NCI-H748 (cell line): ENCODE measurements at regions not wholly inside any gene's neighbourhood (a gene's known extent, or its start where the extent isn't known, plus 50 kb on each side); places are given as distances from the start of the nearest gene placed in this dataset.
A peak's percentile ranks its signal among the peaks of the same experiment; 100 is the strongest.
"Not testable (repeated sequence)": the region's sequence is repeated elsewhere in the genome, so short reads cannot be mapped to it uniquely, and the experiment has no call there.

Experiments used
- DNase-seq: peaks from one replicate; lab custom pipeline; 2025; ENCODE audit not compliant: unreplicated experiment; lab: John Stamatoyannopoulos, UW

GRCh38 chr9:15047028-15047551, 136.9 kb upstream of the FREM1 start:
- DNase-seq, result no peak

GRCh38 chr9:15033316-15033715, 123.1 kb upstream of the FREM1 start:
- no peak for DNase-seq

GRCh38 chr9:15032860-15033259, 122.6 kb upstream of the FREM1 start:
- no peak for DNase-seq

GRCh38 chr9:15021146-15021545, 110.9 kb upstream of the FREM1 start:
- DNase-seq, result no peak

- no peak for DNase-seq
Measured at GRCh38 chr9:15018096-15018637, 107.9 kb upstream of the FREM1 start.

GRCh38 chr9:15010581-15010980, 100.4 kb upstream of the FREM1 start:
- no peak for DNase-seq

- DNase-seq, result no peak
Measured at GRCh38 chr9:15007698-15008097, 97.5 kb upstream of the FREM1 start.

- DNase-seq, result no peak
Measured at GRCh38 chr9:14994738-14995137, 84.5 kb upstream of the FREM1 start.

GRCh38 chr9:14993901-14994554, 83.8 kb upstream of the FREM1 start:
- no peak for DNase-seq

GRCh38 chr9:14993061-14993800, 83.0 kb upstream of the FREM1 start:
- peak; percentile 95 for DNase-seq

GRCh38 chr9:14992516-14992915, 82.3 kb upstream of the FREM1 start:
- peak; percentile 28 for DNase-seq

- no peak for DNase-seq
Measured at GRCh38 chr9:14992081-14992480, 81.9 kb upstream of the FREM1 start.

- not testable (repeated sequence) for DNase-seq
Measured at GRCh38 chr9:14990647-14991046, 80.4 kb upstream of the FREM1 start.

GRCh38 chr9:14989811-14990210, 79.6 kb upstream of the FREM1 start:
- no peak for DNase-seq

GRCh38 chr9:14989336-14989735, 79.1 kb upstream of the FREM1 start:
- DNase-seq, result not testable (repeated sequence)

GRCh38 chr9:14987858-14988257, 77.6 kb upstream of the FREM1 start:
- DNase-seq, result no peak

- DNase-seq, result no peak
Measured at GRCh38 chr9:14985419-14985818, 75.2 kb upstream of the FREM1 start.

GRCh38 chr9:14983599-14983998, 73.4 kb upstream of the FREM1 start:
- no peak for DNase-seq

GRCh38 chr9:14981291-14981950, 71.2 kb upstream of the FREM1 start:
- DNase-seq, result no peak

- no peak for DNase-seq
Measured at GRCh38 chr9:14978022-14979000, 68.1 kb upstream of the FREM1 start.
